T-cell (primary cell): ENCODE measurements at regions not wholly inside any gene's neighbourhood (a gene's known extent, or its start where the extent isn't known, plus 50 kb on each side); places are given as distances from the start of the nearest gene placed in this dataset.

ENCODE experiments used
- ATAC-seq, 4 experiments: fragments of 200-7000 bp in 3 of 4; fragments of 150-1000 bp in 1 of 4; cut with Tn5 transposase; replicated peaks in 1 of 4; 1 replicate in 3 of 4; 2 replicates in 1 of 4; pipeline ENCODE4 v1.10.0; 2021; ENCODE audit warnings: moderate library complexity in 3 of 4, mild to moderate bottlenecking in 2 of 4, moderate number of reproducible peaks in 1 of 4
- CTCF ChIA-PET, 2 donors: fragments of 300-600 bp; sonication (Branson Sonifier 250); formaldehyde crosslinking; loops; one replicate each; lab custom pipeline; 2022; ENCODE audit warnings: antibody characterized with exemption in 2 of 2; lab: Charles Lee
- POLR2A ChIA-PET, 2 donors: fragments of 300-600 bp; sonication (Branson Sonifier 250); formaldehyde crosslinking; loops; one replicate each; lab custom pipeline; 2022; ENCODE audit warnings: antibody characterized with exemption in 2 of 2; lab: Charles Lee
- DNase-seq, 35 experiments: peaks; one replicate each; pipeline versions ENCODE4 v3.0.0 to v3.0.0-alpha.2; 2013 to 2023
- H3K27ac ChIP-seq: one replicate; pipeline ENCODE4 v1.5.1; 2013; ENCODE audit warnings: low read length
- H3K27me3 ChIP-seq, 2 experiments: replicated peaks in 1 of 2; 1 replicate in 1 of 2; 2 replicates in 1 of 2; pipeline versions ENCODE4 v1.6.1 to v1.7.0; 2013; ENCODE audit warnings: low read length in 1 of 2, mixed read lengths in 1 of 2; ENCODE audit not compliant: control insufficient read depth in 2 of 2, insufficient read depth in 2 of 2; ENCODE audit errors: extremely low read depth in 1 of 2
- H3K36me3 ChIP-seq, 2 donors: 1 replicate in 1 of 2; 2 replicates in 1 of 2; pipeline versions ENCODE4 v1.6.1 to v1.7.0; 2013; ENCODE audit warnings: low read length in 1 of 2; ENCODE audit not compliant: control insufficient read depth in 2 of 2, insufficient read depth in 1 of 2; ENCODE audit errors: extremely low read depth in 1 of 2
- H3K4me1 ChIP-seq, 2 experiments: 1 replicate in 1 of 2; 2 replicates in 1 of 2; pipeline versions ENCODE4 v1.6.1 to v1.7.0; 2013; ENCODE audit warnings: low read length in 2 of 2, mixed read lengths in 1 of 2; ENCODE audit not compliant: insufficient read depth in 2 of 2, control insufficient read depth in 1 of 2; ENCODE audit errors: extremely low read depth in 1 of 2
- H3K4me3 ChIP-seq, 2 donors: 1 replicate in 1 of 2; 2 replicates in 1 of 2; pipeline versions ENCODE4 v1.5.1 to v1.7.0; 2013; ENCODE audit warnings: mild to moderate bottlenecking in 2 of 2, low read length in 1 of 2, moderate library complexity in 1 of 2; ENCODE audit not compliant: control insufficient read depth in 1 of 2; ENCODE audit errors: extremely low read depth in 1 of 2
- H3K9me3 ChIP-seq: 2 replicates; pipeline ENCODE4 v1.7.0; 2013
- H3K27ac Mint-ChIP-seq, 2 donors: one replicate each; pipeline ENCODE4 v1.8.0; 2020 to 2021; ENCODE audit warnings: mild to moderate bottlenecking in 2 of 2, mixed read lengths in 2 of 2
- H3K27me3 Mint-ChIP-seq, 2 donors: one replicate each; pipeline ENCODE4 v1.8.0; 2021 to 2022; ENCODE audit warnings: mixed read lengths in 2 of 2
- H3K36me3 Mint-ChIP-seq: one replicate; pipeline ENCODE4 v1.8.0; 2021; ENCODE audit warnings: mixed read lengths
- H3K4me1 Mint-ChIP-seq, 3 donors: one replicate each; pipeline ENCODE4 v1.8.0; 2020 to 2022; ENCODE audit warnings: mixed read lengths in 3 of 3, mild to moderate bottlenecking in 1 of 3
- H3K4me3 Mint-ChIP-seq, 3 donors: one replicate each; pipeline ENCODE4 v1.8.0; 2020 to 2022; ENCODE audit warnings: mild to moderate bottlenecking in 3 of 3, mixed read lengths in 3 of 3, moderate library complexity in 3 of 3
- H3K9me3 Mint-ChIP-seq, 3 donors: one replicate each; pipeline ENCODE4 v1.8.0; 2020 to 2022; ENCODE audit warnings: mixed read lengths in 3 of 3
- WGBS: methylation state at CpG from one replicate; pipeline ENCODE4 v1.1.5; 2013; ENCODE audit warnings: missing lambda C conversion rate; ENCODE audit not compliant: insufficient coverage; 5-methylcytosine and 5-hydroxymethylcytosine counted together

- no peak overlapping the region for H3K27ac Mint-ChIP-seq
- no peaks in the 10 kb centered on the region for H3K4me1 ChIP-seq
- no peaks in the 10 kb centered on the region for H3K27me3 ChIP-seq
- no peak for ATAC-seq
- H3K4me1 Mint-ChIP-seq = peaks cover 28 to 41% (median 38%) of the 10 kb centered on the region in 3 donors
- CTCF ChIA-PET = no interaction called here
- H3K27me3 Mint-ChIP-seq = no peaks in the 10 kb centered on the region
- H3K36me3 ChIP-seq = no peaks in the 10 kb centered on the region
- POLR2A ChIA-PET = no interaction called here
- no peak overlapping the region for H3K4me3 Mint-ChIP-seq
- WGBS = 100% methylated on average over 3 of the region's 4 CpGs
- peaks cover 53% of the 10 kb centered on the region for H3K36me3 Mint-ChIP-seq
- peaks cover 0 to 21% (median 12%) of the 10 kb centered on the region in 3 donors for H3K9me3 Mint-ChIP-seq
- no peak for DNase-seq
- H3K4me3 ChIP-seq = no peak overlapping the region
- H3K9me3 ChIP-seq = no peaks in the 10 kb centered on the region
- no peak overlapping the region for H3K27ac ChIP-seq
Measured at GRCh38 chr6:131430531-131430930, 142.5 kb upstream of the ARG1 start.

- Mint-ChIP-seq H3K4me1 (peaks cover 32 to 45% (median 38%) of the 10 kb centered on the region in 3 donors), H3K27ac (no peak overlapping the region), H3K4me3 (no peak overlapping the region), H3K36me3 (peaks cover 62% of the 10 kb centered on the region), H3K27me3 (no peaks in the 10 kb centered on the region), H3K9me3 (peaks cover 0 to 29% (median 14%) of the 10 kb centered on the region in 3 donors)
- H3K4me3 ChIP-seq = no peak overlapping the region
- ChIA-PET CTCF (no interaction called here), POLR2A (no interaction called here)
- H3K27ac ChIP-seq = no peak overlapping the region
- no peak for ATAC-seq
- no peak for DNase-seq
- H3K27me3 ChIP-seq = no peaks in the 10 kb centered on the region
- H3K36me3 ChIP-seq = no peaks in the 10 kb centered on the region
- no peaks in the 10 kb centered on the region for H3K4me1 ChIP-seq
- WGBS = no CpG with 5 or more reads among the region's 2 CpGs
- H3K9me3 ChIP-seq = no peaks in the 10 kb centered on the region
Measured at GRCh38 chr6:131431718-131432117, 141.3 kb upstream of the ARG1 start.

GRCh38 chr6:131433927-131434326, 139.1 kb upstream of the ARG1 start:
- Mint-ChIP-seq H3K27me3 (no peaks in the 10 kb centered on the region), H3K27ac (no peak overlapping the region), H3K36me3 (peaks cover 77% of the 10 kb centered on the region), H3K9me3 (peaks cover 0 to 47% (median 20%) of the 10 kb centered on the region in 3 donors), H3K4me3 (no peak overlapping the region), H3K4me1 (peaks cover 39 to 44% (median 44%) of the 10 kb centered on the region in 3 donors)
- ChIA-PET CTCF (interaction anchor here in 1 of 2 donors (0.5 kb wide), 1 partner anchor 26 kb away, joined by 3 read pairs; no protein-coding TSS in a partner anchor), POLR2A (no interaction called here)
- peaks cover 5% of the 10 kb centered on the region for H3K9me3 ChIP-seq
- no peak overlapping the region for H3K4me3 ChIP-seq
- DNase-seq (no peak), ATAC-seq (no peak)
- WGBS = no CpG with 5 or more reads among the region's 1 CpG
- no peaks in the 10 kb centered on the region for H3K4me1 ChIP-seq
- no peak overlapping the region for H3K27ac ChIP-seq
- H3K27me3 ChIP-seq = no peaks in the 10 kb centered on the region
- no peaks in the 10 kb centered on the region for H3K36me3 ChIP-seq

- no CpG with 5 or more reads among the region's 1 CpG for whole genome bisulfite sequencing
- H3K9me3 ChIP-seq = peaks cover 5% of the 10 kb centered on the region
- no peak overlapping the region for H3K27ac ChIP-seq
- no peaks in the 10 kb centered on the region for H3K27me3 ChIP-seq
- no peak overlapping the region for H3K27ac Mint-ChIP-seq
- ATAC-seq (no peak), DNase-seq (no peak)
- peak overlapping the region in 1 of 3 donors; percentile 1 for H3K4me3 Mint-ChIP-seq
- peaks cover 0 to under 1% of the 10 kb centered on the region in 2 experiments for H3K4me1 ChIP-seq
- H3K36me3 ChIP-seq = no peaks in the 10 kb centered on the region
- H3K36me3 Mint-ChIP-seq = peaks cover 73% of the 10 kb centered on the region
- H3K4me3 ChIP-seq = no peak overlapping the region
- peaks cover 45 to 57% (median 50%) of the 10 kb centered on the region in 3 donors for H3K4me1 Mint-ChIP-seq
- ChIA-PET CTCF (no interaction called here), POLR2A (no interaction called here)
- H3K27me3 Mint-ChIP-seq = no peaks in the 10 kb centered on the region
- H3K9me3 Mint-ChIP-seq = peaks cover 0 to 44% (median 21%) of the 10 kb centered on the region in 3 donors
Measured at GRCh38 chr6:131436358-131436757, 136.7 kb upstream of the ARG1 start.

- peak overlapping the region; percentile 38 to 48 for H3K4me3 ChIP-seq
- ATAC-seq (peak in 3 of 4 experiments; percentile 47 to 56 (median 52)), DNase-seq (no peak)
- Mint-ChIP-seq H3K27ac (peak overlapping the region; percentile 90 to 95), H3K36me3 (peaks cover 22% of the 10 kb centered on the region), H3K4me3 (peak overlapping the region; percentile 75 to 83 (median 81)), H3K4me1 (peaks cover 62 to 68% (median 64%) of the 10 kb centered on the region in 3 donors), H3K9me3 (peaks cover 0 to 12% (median 2%) of the 10 kb centered on the region in 3 donors), H3K27me3 (no peaks in the 10 kb centered on the region)
- peaks cover under 1% of the 10 kb centered on the region for H3K9me3 ChIP-seq
- peak overlapping the region; percentile 51 for H3K27ac ChIP-seq
- POLR2A ChIA-PET = no interaction called here
- 40% methylated on average over 1 of the region's 3 CpGs for WGBS
- H3K4me1 ChIP-seq = peaks cover 5 to 15% of the 10 kb centered on the region in 2 experiments
- H3K36me3 ChIP-seq = no peaks in the 10 kb centered on the region
- CTCF ChIA-PET = no interaction called here
- H3K27me3 ChIP-seq = no peaks in the 10 kb centered on the region
Measured at GRCh38 chr6:131443014-131443413, 130.0 kb upstream of the ARG1 start.

- peak; percentile 88 to 95 (median 94) for ATAC-seq
- CTCF ChIA-PET = interaction anchor here in 1 of 2 donors (0.6 kb wide), 1 partner anchor 394 kb away, joined by 3 read pairs; no protein-coding TSS in a partner anchor
Measured at GRCh38 chr6:131443514-131443913, 129.5 kb upstream of the ARG1 start.

More at GRCh38 chr6:131443514-131443913, 129.5 kb upstream of the ARG1 start:
- peak overlapping the region; percentile 51 for H3K27ac ChIP-seq
- 22% methylated on average over 2 of the region's 3 CpGs for WGBS
- H3K9me3 ChIP-seq = no peaks in the 10 kb centered on the region
- H3K4me3 ChIP-seq = peak overlapping the region; percentile 38 to 48
- Mint-ChIP-seq H3K4me1 (peaks cover 59 to 67% (median 61%) of the 10 kb centered on the region in 3 donors), H3K9me3 (peaks cover 0 to 7% (median 2%) of the 10 kb centered on the region in 3 donors), H3K4me3 (peak overlapping the region; percentile 75 to 83 (median 81)), H3K27ac (peak overlapping the region; percentile 90 to 95), H3K36me3 (peaks cover 17% of the 10 kb centered on the region), H3K27me3 (no peaks in the 10 kb centered on the region)
- H3K4me1 ChIP-seq = peaks cover 5 to 15% of the 10 kb centered on the region in 2 experiments
- POLR2A ChIA-PET = interaction anchor here in 1 of 2 donors (0.5 kb wide), 1 partner anchor 197 kb away, joined by 3 read pairs; no protein-coding TSS in a partner anchor
- H3K36me3 ChIP-seq = no peaks in the 10 kb centered on the region
- DNase-seq = peak in 29 of 35 experiments; percentile 1 to 51 (median 14)
- no peaks in the 10 kb centered on the region for H3K27me3 ChIP-seq
